Hepatocyte (in vitro differentiated cells): ENCODE measurements at regions not wholly inside any gene's neighbourhood (a gene's known extent, or its start where the extent isn't known, plus 50 kb on each side); places are given as distances from the start of the nearest gene placed in this dataset.

Experiments used
- DNase-seq: peaks from one replicate; pipeline ENCODE4 v3.0.0-alpha.2; 2016; ENCODE audit warnings: low spot score
- H2AFZ ChIP-seq: fragments of 200-600 bp; sonication (generic); 2 replicates; pipeline ENCODE4 v1.6.0; 2016; ENCODE audit warnings: antibody characterized with exemption, mild to moderate bottlenecking
- H3K27ac ChIP-seq: fragments of 200-600 bp; sonication (generic); 2 replicates; pipeline ENCODE4 v1.5.1; 2016; ENCODE audit warnings: mild to moderate bottlenecking
- H3K27me3 ChIP-seq: fragments of 200-600 bp; sonication (generic); 2 replicates; pipeline ENCODE4 v1.6.1; 2016
- H3K36me3 ChIP-seq: fragments of 200-600 bp; sonication (generic); replicated peaks from 2 replicates; pipeline ENCODE4 v1.5.1; 2016; ENCODE audit warnings: low read depth; ENCODE audit not compliant: insufficient read depth
- H3K4me1 ChIP-seq: fragments of 200-600 bp; sonication (generic); 2 replicates; pipeline ENCODE4 v1.5.1; 2016; ENCODE audit warnings: mild to moderate bottlenecking, moderate library complexity; ENCODE audit not compliant: insufficient read depth
- H3K4me2 ChIP-seq: fragments of 200-600 bp; sonication (generic); 2 replicates; pipeline ENCODE4 v1.6.0; 2016
- H3K4me3 ChIP-seq: fragments of 200-600 bp; sonication (generic); 2 replicates; pipeline ENCODE4 v1.5.1; 2016; ENCODE audit warnings: mild to moderate bottlenecking
- H3K79me2 ChIP-seq: fragments of 200-600 bp; sonication (generic); 2 replicates; pipeline ENCODE4 v1.6.0; 2017; ENCODE audit warnings: mild to moderate bottlenecking
- H3K9me2 ChIP-seq: fragments of 200-600 bp; sonication (generic); replicated peaks from 2 replicates; pipeline ENCODE4 v1.6.0; 2017; ENCODE audit warnings: mild to moderate bottlenecking; ENCODE audit not compliant: insufficient read depth
- H3K9me3 ChIP-seq: fragments of 200-600 bp; sonication (generic); 2 replicates; pipeline ENCODE4 v1.5.1; 2016; ENCODE audit warnings: low read depth, mild to moderate bottlenecking
- H4K20me1 ChIP-seq: fragments of 200-600 bp; sonication (generic); 2 replicates; pipeline ENCODE4 v1.6.0; 2016; ENCODE audit warnings: mild to moderate bottlenecking; ENCODE audit not compliant: insufficient read depth, poor library complexity, severe bottlenecking
- CTCF ChIP-seq: fragments of 200-600 bp; sonication (generic); IDR thresholded peaks from 2 replicates; pipeline ENCODE4 v1.5.1; 2016; ENCODE audit warnings: antibody characterized with exemption, mild to moderate bottlenecking; ENCODE audit not compliant: poor library complexity
- EZH2 ChIP-seq: fragments of 200-600 bp; sonication (generic); IDR thresholded peaks from 2 replicates; pipeline ENCODE4 v1.6.1; 2016; ENCODE audit warnings: antibody characterized with exemption, mild to moderate bottlenecking, borderline replicate concordance
- EZH2phosphoT487 ChIP-seq: fragments of 200-600 bp; sonication (generic); IDR thresholded peaks from one replicate; pipeline ENCODE4 v1.6.1; 2018; ENCODE audit warnings: antibody characterized with exemption, mild to moderate bottlenecking, low read depth, moderate library complexity; ENCODE audit not compliant: unreplicated experiment, severe bottlenecking
- WGBS: methylation state at CpG from one replicate; pipeline ENCODE4 v1.1.6; 2016; ENCODE audit warnings: low lambda C conversion rate; ENCODE audit errors: missing lambda C conversion rate; 5-methylcytosine and 5-hydroxymethylcytosine counted together

- Histone ChIP-seq H3K79me2 (no peaks in the 10 kb centered on the region), H3K4me3 (no peak overlapping the region), H3K9me3 (no peaks in the 10 kb centered on the region), H3K9me2 (no peaks in the 10 kb centered on the region), H3K36me3 (no peaks in the 10 kb centered on the region), H3K4me2 (no peak overlapping the region), H3K27ac (peak overlapping the region; percentile 29), H3K4me1 (peaks cover 27% of the 10 kb centered on the region), H3K27me3 (no peaks in the 10 kb centered on the region), H2AFZ (no peak overlapping the region), H4K20me1 (no peaks in the 10 kb centered on the region)
- DNase-seq: no peak
- no peak for TF ChIP-seq CTCF
- TF ChIP-seq EZH2: no peak
- no peak for TF ChIP-seq EZH2phosphoT487
- WGBS: 54% methylated on average over 4 of the region's 4 CpGs
Measured at GRCh38 chr4:123835831-123836590, 439.4 kb downstream of the SPRY1 start.

GRCh38 chr4:123836851-123837595, 440.4 kb downstream of the SPRY1 start:
- peak overlapping the region; percentile 27 for H3K27ac ChIP-seq
- no peaks in the 10 kb centered on the region for H3K79me2 ChIP-seq
- H3K4me2 ChIP-seq: no peak overlapping the region
- no peak for DNase-seq
- no peak overlapping the region for H2AFZ ChIP-seq
- 74% methylated on average over 4 of the region's 4 CpGs for whole genome bisulfite sequencing
- no peaks in the 10 kb centered on the region for H4K20me1 ChIP-seq
- no peaks in the 10 kb centered on the region for H3K9me3 ChIP-seq
- no peak for TF ChIP-seq CTCF
- TF ChIP-seq EZH2phosphoT487: no peak
- no peaks in the 10 kb centered on the region for H3K9me2 ChIP-seq
- no peaks in the 10 kb centered on the region for H3K36me3 ChIP-seq
- no peak overlapping the region for H3K4me3 ChIP-seq
- H3K4me1 ChIP-seq: peaks cover 27% of the 10 kb centered on the region
- no peaks in the 10 kb centered on the region for H3K27me3 ChIP-seq

DNA sequence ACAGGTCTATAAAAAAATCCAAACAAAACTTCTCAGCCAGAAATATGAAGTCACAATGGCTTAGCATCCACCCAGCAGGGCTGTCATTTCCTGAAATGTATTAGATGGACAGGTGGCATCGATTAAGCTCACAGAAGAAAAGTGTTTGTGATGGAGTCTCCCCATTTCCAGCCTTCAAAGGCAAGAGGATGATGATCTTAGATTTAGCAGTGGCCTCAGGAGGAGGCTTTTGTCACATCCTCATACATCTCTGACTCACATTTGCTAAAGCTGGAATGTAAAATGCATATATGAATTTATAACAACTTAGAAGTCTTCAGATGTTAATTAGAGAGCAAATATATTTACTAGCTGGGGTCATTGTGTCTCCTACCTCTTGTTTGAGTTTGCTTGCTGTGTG, 441.9 kb downstream of the SPRY1 start:
- Histone ChIP-seq H3K79me2 (no peaks in the 10 kb centered on the region), H3K27ac (no peak overlapping the region), H2AFZ (no peak overlapping the region), H3K4me3 (no peak overlapping the region), H3K9me3 (no peaks in the 10 kb centered on the region), H3K4me2 (no peak overlapping the region), H3K9me2 (no peaks in the 10 kb centered on the region), H4K20me1 (no peaks in the 10 kb centered on the region), H3K27me3 (no peaks in the 10 kb centered on the region), H3K36me3 (no peaks in the 10 kb centered on the region), H3K4me1 (peaks cover 19% of the 10 kb centered on the region)
- TF ChIP-seq EZH2phosphoT487: no peak
- TF ChIP-seq EZH2: no peak
- no peak for TF ChIP-seq CTCF
- WGBS: 42% methylated on average over 1 of the region's 1 CpG
- no peak for DNase-seq
